GM12878 (cell line): ENCODE measurements at regions not wholly inside any gene's neighbourhood (a gene's known extent, or its start where the extent isn't known, plus 50 kb on each side); places are given as distances from the start of the nearest gene placed in this dataset.

Experiments
- ATAC-seq: fragments of 200-7000 bp; cut with Tn5 transposase; 3 replicates; pipeline ENCODE4 v1.9.1; 2020; ENCODE audit warnings: mild to moderate bottlenecking, moderate library complexity
- BruUV-seq: library from RNA; stranded (reverse); fragments of 400-500 nt; replicated peaks from 2 replicates; lab custom pipeline; 2021; lab: Mats Ljungman, UMichigan
- CTCF ChIA-PET: fragments of 300-600 bp; sonication (Branson Sonifier 250); formaldehyde crosslinking; extraction: SDS; loops from one replicate; lab custom pipeline; 2021; ENCODE audit warnings: inconsistent platforms; lab: Yijun Ruan, JAX
- POLR2A ChIA-PET: fragments of 350-600 bp; formaldehyde crosslinking; extraction: SDS; loops from one replicate; lab custom pipeline; 2021; ENCODE audit warnings: inconsistent platforms; lab: Charles Lee
- RAD21 ChIA-PET: fragments of 300-600 bp; sonication (Branson Sonifier 250); formaldehyde crosslinking; loops from one replicate; lab custom pipeline; 2023; ENCODE audit warnings: antibody characterized with exemption; ENCODE audit not compliant: unreplicated experiment; lab: Charles Lee
- SMC1A ChIA-PET: fragments of 300-600 bp; sonication (Branson Sonifier 250); formaldehyde crosslinking; loops from one replicate; lab custom pipeline; 2023; ENCODE audit not compliant: unreplicated experiment, uncharacterized antibody; lab: Charles Lee
- DNase-seq: peaks from one replicate; pipeline ENCODE4 v3.0.0-alpha.2; 2011; ENCODE audit warnings: low read depth, low spot score
- FAIRE-seq: peaks from 3 replicates; lab custom pipeline; 2011; peaks lifted over from hg19 to GRCh38; lab: Jason Lieb, UNC
- H2AFZ ChIP-seq: 2 replicates; pipeline ENCODE4 v1.6.0; 2011; ENCODE audit warnings: low read depth, low read length, control low read depth; ENCODE audit not compliant: control insufficient read depth
- H3K27ac ChIP-seq: 2 replicates; pipeline ENCODE4 v1.5.1; 2011; ENCODE audit warnings: control low read depth; ENCODE audit not compliant: control insufficient read depth, insufficient read depth
- H3K27me3 ChIP-seq, 2 experiments: replicated peaks in 1 of 2; 2 replicates each; pipeline versions ENCODE4 v1.6.0 to v1.6.1; 2011; ENCODE audit warnings: low read length in 1 of 2; ENCODE audit not compliant: control insufficient read depth in 2 of 2, insufficient read depth in 2 of 2
- H3K36me3 ChIP-seq, 2 experiments: 2 replicates each; pipeline ENCODE4 v1.5.1; 2011; ENCODE audit warnings: low read length in 1 of 2; ENCODE audit not compliant: control insufficient read depth in 2 of 2, insufficient read depth in 2 of 2
- H3K4me1 ChIP-seq: 2 replicates; pipeline ENCODE4 v1.6.1; 2011; ENCODE audit warnings: mild to moderate bottlenecking, low read length, moderate library complexity, mixed read lengths; ENCODE audit not compliant: control insufficient read depth, insufficient read depth
- H3K4me2 ChIP-seq: 2 replicates; pipeline ENCODE4 v1.6.0; 2011; ENCODE audit warnings: control low read depth; ENCODE audit not compliant: control insufficient read depth, insufficient read depth
- H3K4me3 ChIP-seq: fragments of 200-600 bp; sonication (generic); 2 replicates; pipeline ENCODE4 v1.5.1; 2016
- H3K79me2 ChIP-seq: 2 replicates; pipeline ENCODE4 v1.6.0; 2011; ENCODE audit warnings: low read length; ENCODE audit not compliant: control insufficient read depth, insufficient read depth
- H3K9ac ChIP-seq: 2 replicates; pipeline ENCODE4 v1.8.0; 2011; ENCODE audit warnings: low read length, control low read depth, mixed read lengths; ENCODE audit not compliant: control insufficient read depth, insufficient read depth
- H3K9me3 ChIP-seq: replicated peaks from 3 replicates; pipeline ENCODE4 v1.5.1; 2011; ENCODE audit warnings: mild to moderate bottlenecking, low read length; ENCODE audit not compliant: control insufficient read depth, insufficient read depth
- H4K20me1 ChIP-seq: 2 replicates; pipeline ENCODE4 v1.6.0; 2011; ENCODE audit not compliant: control insufficient read depth, insufficient read depth
- ASH2L ChIP-seq: fragments of 300-600, 200-600 bp; sonication (generic); IDR thresholded peaks from 2 replicates; pipeline ENCODE4 v1.6.1; 2017; ENCODE audit warnings: low read depth, mild to moderate bottlenecking, borderline replicate concordance
- CBX3 ChIP-seq: fragments of 200-600 bp; sonication (generic); IDR thresholded peaks from 2 replicates; pipeline ENCODE4 v1.6.1; 2016; ENCODE audit warnings: low read depth, borderline replicate concordance
- EGR1 ChIP-seq, 2 experiments: IDR thresholded peaks; 1 replicate in 1 of 2; 2 replicates in 1 of 2; pipeline ENCODE4 v1.6.1; 2011 to 2012; ENCODE audit warnings: low read depth in 2 of 2, low read length in 2 of 2, borderline replicate concordance in 1 of 2, mild to moderate bottlenecking in 1 of 2, moderate library complexity in 1 of 2
- FOXK2 ChIP-seq: fragments of 450-650 bp; IDR thresholded peaks from 2 replicates; pipeline ENCODE4 v1.6.1; 2017; ENCODE audit warnings: mild to moderate bottlenecking, moderate library complexity
- NBN ChIP-seq: fragments of 450-650 bp; IDR thresholded peaks from 2 replicates; pipeline ENCODE4 v1.6.1; 2016
- NFIC ChIP-seq: IDR thresholded peaks from 2 replicates; pipeline ENCODE4 v1.6.1; 2012; ENCODE audit warnings: low read depth, mild to moderate bottlenecking, inconsistent platforms, low read length, moderate library complexity
- NR2C1 ChIP-seq: fragments of 450-650 bp; IDR thresholded peaks from 2 replicates; pipeline ENCODE4 v1.6.1; 2017; ENCODE audit warnings: antibody characterized with exemption, mild to moderate bottlenecking, moderate library complexity
- NR2F1 ChIP-seq: fragments of 450-650 bp; conservative IDR thresholded peaks from 2 replicates; pipeline ENCODE4 v1.6.1; 2017; ENCODE audit warnings: mild to moderate bottlenecking
- RELA ChIP-seq: fragments of 450-650 bp; IDR thresholded peaks from 2 replicates; pipeline ENCODE4 v1.8.0; 2014; ENCODE audit warnings: borderline replicate concordance; ENCODE audit not compliant: partially characterized antibody
- RFX5 ChIP-seq: IDR thresholded peaks from 2 replicates; pipeline ENCODE4 v1.6.1; 2011; ENCODE audit warnings: low read depth, low read length, improper control_type of control experiment
- RUNX3 ChIP-seq: IDR thresholded peaks from 2 replicates; pipeline ENCODE4 v1.6.1; 2012; ENCODE audit warnings: low read length, inconsistent platforms
- SUPT20H ChIP-seq: IDR thresholded peaks from 2 replicates; pipeline ENCODE4 v1.6.1; 2011; ENCODE audit warnings: low read depth, mild to moderate bottlenecking, low read length, moderate library complexity, borderline replicate concordance; ENCODE audit not compliant: control insufficient read depth
- SUZ12 ChIP-seq: fragments of 200-600 bp; sonication (generic); IDR thresholded peaks from one replicate; pipeline ENCODE4 v1.6.1; 2018; ENCODE audit warnings: antibody characterized with exemption, mild to moderate bottlenecking; ENCODE audit not compliant: unreplicated experiment
- ZBTB40 ChIP-seq: fragments of 450-650 bp; IDR thresholded peaks from 2 replicates; pipeline ENCODE4 v1.6.1; 2016; ENCODE audit warnings: mild to moderate bottlenecking, moderate library complexity, borderline replicate concordance
- WGBS: methylation state at CpG from one replicate; pipeline ENCODE4 v1.1.6; 2016; ENCODE audit warnings: low lambda C conversion rate; ENCODE audit not compliant: insufficient replicate concordance, insufficient coverage; ENCODE audit errors: missing lambda C conversion rate; 5-methylcytosine and 5-hydroxymethylcytosine counted together
- in situ Hi-C: fragments of 300-500 bp; cut with MboI; formaldehyde crosslinking; loops from 9 replicates; pipeline ENCODE4 v1.14.3; 2018; ENCODE audit warnings: mixed read lengths
- intact Hi-C: fragments of 100-400 bp; cut with micrococcal nuclease; formaldehyde crosslinking; loops from one replicate; pipeline ENCODE4 v1.14.2; 2022; ENCODE audit not compliant: unreplicated experiment

GRCh38 chr16:55385359-55385758, 61.4 kb downstream of the IRX6 start (continued):
- TF ChIP-seq ZBTB40 (no peak), NR2C1 (no peak), ASH2L (no peak), FOXK2 (no peak), RELA (no peak), NFIC (no peak), NBN (no peak), CBX3 (no peak), NR2F1 (no peak)

- no peak overlapping the region for H3K27ac ChIP-seq
- no peaks in the 10 kb centered on the region for H3K9me3 ChIP-seq
- in situ Hi-C loops: no loop called here
- H4K20me1 ChIP-seq: no peaks in the 10 kb centered on the region
- H3K9ac ChIP-seq: no peak overlapping the region
- DNase-seq (no peak), FAIRE-seq (no peak), ATAC-seq (no peak)
- no peak overlapping the region for H3K4me3 ChIP-seq
- BruUV-seq: no TSS peak
- H2AFZ ChIP-seq: no peak overlapping the region
- CTCF ChIA-PET: no interaction called here
- H3K27me3 ChIP-seq: no peaks in the 10 kb centered on the region
- H3K4me1 ChIP-seq: no peaks in the 10 kb centered on the region
- intact Hi-C loops: no loop called here
- H3K79me2 ChIP-seq: no peaks in the 10 kb centered on the region
- POLR2A ChIA-PET: interaction anchor here (0.7 kb wide), 1 partner anchor 37 kb away, joined by 3 read pairs; no protein-coding TSS in a partner anchor
- 2% methylated on average over 5 of the region's 5 CpGs for WGBS
- no peaks in the 10 kb centered on the region for H3K36me3 ChIP-seq
- TF ChIP-seq SUZ12 (no peak), NR2C1 (no peak), EGR1 (IDR thresholded peaks at IDR 0.05; ENCODE audit: borderline replicate concordance in 1 of 2, low read depth in 2 of 2, low read length in 2 of 2) (no peak), SUPT20H (no peak), RUNX3 (no peak), RFX5 (no peak), NFIC (no peak)
- H3K4me2 ChIP-seq: no peak overlapping the region
- SMC1A ChIA-PET: no interaction called here
- RAD21 ChIA-PET: no interaction called here
These were observed 62.7 kb downstream of the IRX6 start for GRCh38 chr16:55386534-55387296.
